ENCODE measurements at regions not wholly inside any gene's neighbourhood (a gene's known extent, or its start where the extent isn't known, plus 50 kb on each side); places are given as distances from the start of the nearest gene placed in this dataset.

GRCh38 chr4:171170671-171171070 is 642.5 kb upstream of the GALNTL6 start:
- no peaks in the 10 kb centered on the region for H3K36me3 ChIP-seq (ENCODE audit: control insufficient read depth, insufficient read depth, low read length)
- Mint-ChIP-seq H3K4me3 (no peak overlapping the region), H3K36me3 (peaks cover 12% of the 10 kb centered on the region), H3K9me3 (peaks cover 7 to 20% of the 10 kb centered on the region in 2 donors), H3K4me1 (no peaks in the 10 kb centered on the region), H3K27ac (no peak overlapping the region), H3K27me3 (ENCODE audit: low read depth in 2 of 2) (no peaks in the 10 kb centered on the region)
- no peaks in the 10 kb centered on the region for H3K27me3 ChIP-seq (ENCODE audit: control insufficient read depth, insufficient read depth, low read length)
- H3K4me1 ChIP-seq (ENCODE audit: control insufficient read depth, insufficient read depth, low read length), result no peaks in the 10 kb centered on the region
- ATAC-seq (no peak), DNase-seq (no peak)
- no peak overlapping the region for H3K27ac ChIP-seq (ENCODE audit: low read length)
- no peak overlapping the region for H3K4me3 ChIP-seq (ENCODE audit: low read length)
- intact Hi-C loops (cut with micrococcal nuclease), result no loop called here
- no peak for TF ChIP-seq CTCF (IDR thresholded peaks at IDR 0.05)
- peaks cover 8% of the 10 kb centered on the region for H3K9me3 ChIP-seq (ENCODE audit: control insufficient read depth, insufficient read depth, low read length)

- H3K36me3 Mint-ChIP-seq, result peaks cover 12% of the 10 kb centered on the region
- no peak overlapping the region for H3K4me3 Mint-ChIP-seq
- no peaks in the 10 kb centered on the region for H3K36me3 ChIP-seq (ENCODE audit: control insufficient read depth, insufficient read depth, low read length)
- H3K27me3 Mint-ChIP-seq (ENCODE audit: low read depth in 2 of 2), result no peaks in the 10 kb centered on the region
- no peak for TF ChIP-seq CTCF (IDR thresholded peaks at IDR 0.05)
- no peak overlapping the region for H3K4me3 ChIP-seq (ENCODE audit: low read length)
- peaks cover 8% of the 10 kb centered on the region for H3K9me3 ChIP-seq (ENCODE audit: control insufficient read depth, insufficient read depth, low read length)
- H3K27me3 ChIP-seq (ENCODE audit: control insufficient read depth, insufficient read depth, low read length), result no peaks in the 10 kb centered on the region
- intact Hi-C loops (cut with micrococcal nuclease), result no loop called here
- H3K27ac Mint-ChIP-seq, result no peak overlapping the region
- DNase-seq, result no peak
- no peak overlapping the region for H3K27ac ChIP-seq (ENCODE audit: low read length)
- H3K4me1 Mint-ChIP-seq, result no peaks in the 10 kb centered on the region
- 62% methylated on average over 4 of the region's 4 CpGs for WGBS (ENCODE audit: insufficient coverage)
- peaks cover 6 to 18% of the 10 kb centered on the region in 2 donors for H3K9me3 Mint-ChIP-seq
- no peak for ATAC-seq
- H3K4me1 ChIP-seq (ENCODE audit: control insufficient read depth, insufficient read depth, low read length), result no peaks in the 10 kb centered on the region
These were observed 643.8 kb upstream of the GALNTL6 start for GRCh38 chr4:171169396-171169795.

DNA sequence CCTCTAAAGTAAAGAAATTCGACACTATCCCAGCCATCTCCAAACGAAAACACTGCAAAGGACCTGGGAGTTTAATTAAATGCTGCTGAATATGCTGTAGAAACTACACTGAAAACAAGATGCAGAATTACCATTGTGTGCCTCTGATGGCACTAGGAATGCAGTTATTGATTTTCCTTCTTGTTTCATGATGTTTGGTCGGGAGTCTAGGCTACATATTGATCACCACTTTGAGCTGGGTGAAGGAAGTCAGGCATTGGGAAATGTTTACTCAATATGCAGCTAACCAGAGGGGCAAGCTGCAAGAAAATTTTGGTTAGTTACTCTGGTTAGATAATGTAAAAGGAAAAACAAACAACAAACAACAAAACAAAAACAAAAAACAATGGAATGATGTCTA is 650.7 kb upstream of the GALNTL6 start:
- H3K4me1 Mint-ChIP-seq, result no peaks in the 10 kb centered on the region
- H3K4me3 Mint-ChIP-seq, result no peak overlapping the region
- Histone ChIP-seq H3K27ac (ENCODE audit: low read length) (no peak overlapping the region), H3K36me3 (ENCODE audit: control insufficient read depth, insufficient read depth, low read length) (no peaks in the 10 kb centered on the region), H3K27me3 (ENCODE audit: control insufficient read depth, insufficient read depth, low read length) (no peaks in the 10 kb centered on the region), H3K4me1 (ENCODE audit: control insufficient read depth, insufficient read depth, low read length) (no peaks in the 10 kb centered on the region), H3K9me3 (ENCODE audit: control insufficient read depth, insufficient read depth, low read length) (peaks cover 2% of the 10 kb centered on the region), H3K4me3 (ENCODE audit: low read length) (no peak overlapping the region)
- no peak overlapping the region for H3K27ac Mint-ChIP-seq
- H3K9me3 Mint-ChIP-seq, result peaks cover 2 to 19% of the 10 kb centered on the region in 2 donors
- no peak for ATAC-seq
- DNase-seq, result no peak
- intact Hi-C loops (cut with micrococcal nuclease), result no loop called here
- TF ChIP-seq CTCF (IDR thresholded peaks at IDR 0.05), result no peak
- peaks cover 5% of the 10 kb centered on the region for H3K36me3 Mint-ChIP-seq
- H3K27me3 Mint-ChIP-seq (ENCODE audit: low read depth in 2 of 2), result no peaks in the 10 kb centered on the region
- WGBS (ENCODE audit: insufficient coverage), result 70% methylated on average over 2 of the region's 3 CpGs

DNA sequence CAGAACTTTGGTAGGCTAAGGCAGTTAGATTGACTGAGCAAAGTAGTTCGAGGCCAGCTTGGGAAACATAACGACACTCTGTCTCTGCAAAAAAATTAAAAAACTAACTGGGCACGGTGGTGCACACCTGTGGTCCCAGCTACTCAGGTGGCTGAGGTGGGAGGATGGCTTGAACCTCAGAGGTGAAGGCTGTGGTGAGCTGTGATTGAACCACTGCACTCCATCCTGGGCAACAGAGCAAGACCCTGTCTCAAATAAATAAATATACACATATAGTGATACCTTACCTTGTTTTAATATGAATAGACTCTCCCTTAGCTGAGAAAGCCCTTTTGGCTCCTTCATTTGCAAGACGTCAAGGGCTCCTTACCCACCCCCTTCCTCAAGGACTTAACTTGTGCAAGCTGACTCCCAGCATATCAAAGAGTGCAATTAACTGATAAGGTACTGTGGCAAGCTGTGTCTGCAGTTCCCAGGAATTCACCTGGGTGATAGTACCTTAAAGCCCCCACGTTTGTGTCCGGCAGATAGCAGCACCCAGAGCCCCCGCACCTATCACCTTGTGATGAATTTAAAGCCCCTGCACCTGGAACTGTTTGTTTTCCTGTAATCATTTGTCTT is 655.6 kb upstream of the GALNTL6 start:
- Histone ChIP-seq H3K4me3 (ENCODE audit: low read length) (no peak overlapping the region), H3K27ac (ENCODE audit: low read length) (no peak overlapping the region), H3K36me3 (ENCODE audit: control insufficient read depth, insufficient read depth, low read length) (no peaks in the 10 kb centered on the region), H3K27me3 (ENCODE audit: control insufficient read depth, insufficient read depth, low read length) (no peaks in the 10 kb centered on the region), H3K4me1 (ENCODE audit: control insufficient read depth, insufficient read depth, low read length) (no peaks in the 10 kb centered on the region), H3K9me3 (ENCODE audit: control insufficient read depth, insufficient read depth, low read length) (no peaks in the 10 kb centered on the region)
- no peak for DNase-seq
- intact Hi-C loops (cut with micrococcal nuclease), result no loop called here
- ATAC-seq, result no peak
- WGBS (ENCODE audit: insufficient coverage), result 86% methylated on average over 7 of the region's 7 CpGs
- Mint-ChIP-seq H3K36me3 (no peaks in the 10 kb centered on the region), H3K4me1 (no peaks in the 10 kb centered on the region), H3K9me3 (peaks cover 10 to 20% of the 10 kb centered on the region in 2 donors), H3K4me3 (no peak overlapping the region), H3K27me3 (ENCODE audit: low read depth in 2 of 2) (no peaks in the 10 kb centered on the region), H3K27ac (no peak overlapping the region)
- no peak for TF ChIP-seq CTCF (IDR thresholded peaks at IDR 0.05)
